T47D (cell line): ENCODE measurements at regions not wholly inside any gene's neighbourhood (a gene's known extent, or its start where the extent isn't known, plus 50 kb on each side); places are given as distances from the start of the nearest gene placed in this dataset.

ENCODE experiments used
- DNase-seq, 2 experiments: peaks; one replicate each; pipeline versions ENCODE4 v3.0.0 to v3.0.0-alpha.2; 2011 to 2012; ENCODE audit warnings: low read depth in 1 of 2, low spot score in 1 of 2
- JUND ChIP-seq: IDR thresholded peaks from 2 replicates; pipeline ENCODE4 v1.6.1; 2012; ENCODE audit warnings: low read depth
- in situ Hi-C: cut with HindIII; loops from 2 replicates; pipeline ENCODE4 v1.10.0; 2016; ENCODE audit warnings: low sequenced_read_pairs, low pct_unique_long_range_greater_than_20kb

- TF ChIP-seq JUND: no peak
- in situ Hi-C loops: no loop called here
- DNase-seq: no peak
Measured at GRCh38 chr12:11584221-11584855, 65.1 kb upstream of the ETV6 start.

- in situ Hi-C loops: no loop called here
- DNase-seq: no peak
- no peak for TF ChIP-seq JUND
Measured at GRCh38 chr12:11592484-11592883, 57.0 kb upstream of the ETV6 start.

GRCh38 chr12:11593013-11593412, 56.5 kb upstream of the ETV6 start:
- TF ChIP-seq JUND: no peak
- in situ Hi-C loops: no loop called here
- no peak for DNase-seq

- TF ChIP-seq JUND: no peak
- no peak for DNase-seq
- in situ Hi-C loops: no loop called here
Measured at GRCh38 chr12:11595080-11595479, 54.4 kb upstream of the ETV6 start.

DNA sequence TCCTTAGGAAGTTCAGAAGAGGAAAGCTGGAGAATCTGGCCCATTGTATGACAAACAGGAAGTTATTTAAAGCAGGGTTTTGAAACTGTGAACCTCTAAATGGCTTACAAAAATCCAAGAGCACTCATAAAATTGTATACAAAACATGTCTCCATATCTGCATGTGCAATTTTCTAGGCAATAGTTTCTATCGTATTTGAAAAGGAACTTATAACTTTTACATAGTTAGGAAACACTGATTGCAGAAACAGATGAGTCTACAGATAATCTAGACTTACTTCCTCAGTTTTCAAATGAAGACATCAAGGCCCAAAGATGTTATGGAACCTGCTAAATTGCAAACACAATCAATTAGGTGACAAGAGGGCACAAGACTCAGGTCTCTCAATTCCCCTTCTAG, 53.3 kb upstream of the ETV6 start:
- DNase-seq: no peak
- TF ChIP-seq JUND: no peak
- in situ Hi-C loops: no loop called here

GRCh38 chr12:11598900-11599299, 50.6 kb upstream of the ETV6 start:
- DNase-seq: no peak
- in situ Hi-C loops: no loop called here
- no peak for TF ChIP-seq JUND
